H9 (cell line): ENCODE measurements at regions not wholly inside any gene's neighbourhood (a gene's known extent, or its start where the extent isn't known, plus 50 kb on each side); places are given as distances from the start of the nearest gene placed in this dataset.

Source experiments
- DNase-seq: peaks from one replicate; pipeline ENCODE4 v3.0.0-alpha.2; 2017
- H2AFZ ChIP-seq: one replicate; pipeline ENCODE4 v1.6.1; 2013; ENCODE audit warnings: mild to moderate bottlenecking, low read length, control low read depth, moderate library complexity
- H2AK5ac ChIP-seq: 2 replicates; pipeline ENCODE4 v1.6.1; 2013; ENCODE audit warnings: low read length, control low read depth, mixed read lengths; ENCODE audit not compliant: insufficient read length
- H2BK120ac ChIP-seq: one replicate; pipeline ENCODE4 v1.6.1; 2013; ENCODE audit warnings: low read depth, mild to moderate bottlenecking, low read length, control low read depth, inconsistent platforms; ENCODE audit not compliant: poor library complexity, severe bottlenecking
- H2BK12ac ChIP-seq: 2 replicates; pipeline ENCODE4 v1.6.1; 2013; ENCODE audit warnings: low read length, control low read depth, mixed read lengths, low read depth; ENCODE audit not compliant: insufficient read length
- H2BK15ac ChIP-seq: 2 replicates; pipeline ENCODE4 v1.6.1; 2013; ENCODE audit warnings: low read depth, low read length, control low read depth
- H2BK20ac ChIP-seq: one replicate; pipeline ENCODE4 v1.6.1; 2013; ENCODE audit warnings: low read depth, mild to moderate bottlenecking, low read length, control low read depth, inconsistent platforms; ENCODE audit not compliant: poor library complexity, severe bottlenecking
- H2BK5ac ChIP-seq: 2 replicates; pipeline ENCODE4 v1.6.1; 2013; ENCODE audit warnings: low read length, control low read depth, mixed read lengths; ENCODE audit not compliant: insufficient read length
- H3K14ac ChIP-seq: 2 replicates; pipeline ENCODE4 v1.6.1; 2013; ENCODE audit warnings: low read length, control low read depth; ENCODE audit not compliant: insufficient read depth
- H3K18ac ChIP-seq: 2 replicates; pipeline ENCODE4 v1.6.1; 2013; ENCODE audit warnings: low read depth, mild to moderate bottlenecking, mixed read lengths, low read length, control low read depth; ENCODE audit not compliant: insufficient read length
- H3K23ac ChIP-seq: 2 replicates; pipeline ENCODE4 v1.6.1; 2013; ENCODE audit warnings: low read length, control low read depth, mixed read lengths, low read depth; ENCODE audit not compliant: insufficient read length
- H3K23me2 ChIP-seq: 2 replicates; pipeline ENCODE4 v1.6.1; 2013; ENCODE audit warnings: low read depth, mild to moderate bottlenecking, mixed read lengths, low read length, control low read depth; ENCODE audit not compliant: insufficient read length, poor library complexity, severe bottlenecking
- H3K27ac ChIP-seq: 2 replicates; pipeline ENCODE4 v1.5.1; 2013; ENCODE audit warnings: low read length, control low read depth, mixed read lengths, low read depth; ENCODE audit not compliant: insufficient read length
- H3K27me3 ChIP-seq: 2 replicates; pipeline ENCODE4 v1.6.1; 2013; ENCODE audit warnings: low read length, control low read depth, inconsistent platforms; ENCODE audit not compliant: insufficient read depth
- H3K4ac ChIP-seq: 2 replicates; pipeline ENCODE4 v1.6.1; 2013; ENCODE audit warnings: low read depth, mild to moderate bottlenecking, control low read depth, inconsistent platforms, low read length, moderate library complexity
- H3K4me1 ChIP-seq: 2 replicates; pipeline ENCODE4 v1.6.1; 2013; ENCODE audit warnings: low read length, control low read depth, inconsistent platforms; ENCODE audit not compliant: insufficient read depth
- H3K4me2 ChIP-seq: 2 replicates; pipeline ENCODE4 v1.6.1; 2013; ENCODE audit warnings: low read length, control low read depth, mixed read lengths; ENCODE audit not compliant: insufficient read length, insufficient read depth
- H3K56ac ChIP-seq: 2 replicates; pipeline ENCODE4 v1.6.1; 2013; ENCODE audit warnings: low read depth, mild to moderate bottlenecking, mixed read lengths, low read length, control low read depth; ENCODE audit not compliant: insufficient read length
- H3K79me1 ChIP-seq: 2 replicates; pipeline ENCODE4 v1.6.1; 2013; ENCODE audit warnings: low read depth, mild to moderate bottlenecking, moderate library complexity, low read length, control low read depth, inconsistent platforms; ENCODE audit not compliant: insufficient read depth, poor library complexity, severe bottlenecking
- H3K79me2 ChIP-seq: 2 replicates; pipeline ENCODE4 v1.6.1; 2013; ENCODE audit warnings: low read length, control low read depth, inconsistent platforms; ENCODE audit not compliant: insufficient read depth
- H3K9ac ChIP-seq: 2 replicates; pipeline ENCODE4 v1.6.1; 2013; ENCODE audit warnings: low read length, control low read depth, mixed read lengths; ENCODE audit not compliant: insufficient read length; ENCODE audit errors: extremely low read depth
- H3K9me3 ChIP-seq: one replicate; pipeline ENCODE4 v1.6.1; 2013; ENCODE audit warnings: low read depth, low read length, inconsistent platforms; ENCODE audit not compliant: control insufficient read depth
- H3T11ph ChIP-seq: one replicate; pipeline ENCODE4 v1.6.1; 2013; ENCODE audit warnings: mild to moderate bottlenecking, low read length, control low read depth, inconsistent platforms
- H4K20me1 ChIP-seq: one replicate; pipeline ENCODE4 v1.6.1; 2013; ENCODE audit not compliant: control insufficient read depth, insufficient read length, insufficient read depth
- H4K5ac ChIP-seq: 2 replicates; pipeline ENCODE4 v1.6.1; 2013; ENCODE audit warnings: low read depth, mild to moderate bottlenecking, mixed read lengths, low read length, control low read depth; ENCODE audit not compliant: insufficient read length
- H4K8ac ChIP-seq: replicated peaks from 2 replicates; pipeline ENCODE4 v1.6.1; 2013; ENCODE audit warnings: low read length, control low read depth, mixed read lengths, low read depth; ENCODE audit not compliant: insufficient read length
- H4K91ac ChIP-seq: 2 replicates; pipeline ENCODE4 v1.6.1; 2013; ENCODE audit warnings: low read depth, mild to moderate bottlenecking, moderate library complexity, mixed read lengths, low read length, control low read depth; ENCODE audit not compliant: insufficient read length
- H3K27ac Mint-ChIP-seq, 3 experiments: 2 replicates in 2 of 3; 3 replicates in 1 of 3; pipeline ENCODE4 v1.8.0; 2020 to 2021; ENCODE audit warnings: mixed read lengths in 3 of 3, mild to moderate bottlenecking in 1 of 3, moderate library complexity in 1 of 3
- H3K27me3 Mint-ChIP-seq: 2 replicates; pipeline ENCODE4 v1.8.0; 2021; ENCODE audit warnings: low read depth, mild to moderate bottlenecking, moderate library complexity, mixed read lengths
- H3K36me3 Mint-ChIP-seq, 3 experiments: 2 replicates in 2 of 3; 3 replicates in 1 of 3; pipeline ENCODE4 v1.8.0; 2020 to 2021; ENCODE audit warnings: low read depth in 3 of 3, mixed read lengths in 3 of 3; ENCODE audit not compliant: insufficient read depth in 1 of 3
- H3K4me1 Mint-ChIP-seq, 2 experiments: 2 replicates each; pipeline ENCODE4 v1.8.0; 2020; ENCODE audit warnings: mixed read lengths in 2 of 2
- H3K4me3 Mint-ChIP-seq, 2 experiments: 2 replicates in 1 of 2; 3 replicates in 1 of 2; pipeline ENCODE4 v1.8.0; 2020 to 2021; ENCODE audit warnings: mild to moderate bottlenecking in 2 of 2, mixed read lengths in 2 of 2, moderate library complexity in 1 of 2
- H3K9me3 Mint-ChIP-seq, 2 experiments: 2 replicates in 1 of 2; 3 replicates in 1 of 2; pipeline ENCODE4 v1.8.0; 2020; ENCODE audit warnings: mild to moderate bottlenecking in 2 of 2, mixed read lengths in 2 of 2, moderate library complexity in 1 of 2
- CTCF ChIP-seq: fragments of 200-600 bp; sonication (generic); conservative IDR thresholded peaks from 3 replicates; pipeline ENCODE4 v1.8.0; 2021; ENCODE audit warnings: antibody characterized with exemption, mild to moderate bottlenecking
- WGBS: extraction: QIAGEN DNeasy Blood & Tissue Kit; methylation state at CpG from one replicate; pipeline ENCODE4 v1.1.7; 2013; ENCODE audit warnings: missing lambda C conversion rate, low lambda C conversion rate, mixed read lengths; ENCODE audit not compliant: insufficient read length; ENCODE audit errors: extremely low coverage; 5-methylcytosine and 5-hydroxymethylcytosine counted together

- H3K4me1 Mint-ChIP-seq: no peaks in the 10 kb centered on the region
- no peak overlapping the region for H3T11ph ChIP-seq
- H3K9me3 Mint-ChIP-seq: peaks cover 6 to 7% of the 10 kb centered on the region in 2 experiments; a peak in 3 of 5 replicates
- peaks cover 0 to 4% (median 0%) of the 10 kb centered on the region in 3 experiments; a peak in 2 of 7 replicates for H3K36me3 Mint-ChIP-seq
- no peak overlapping the region for H2AK5ac ChIP-seq
- H3K79me2 ChIP-seq: no peaks in the 10 kb centered on the region
- H2BK15ac ChIP-seq: no peak overlapping the region
- H3K79me1 ChIP-seq: no peaks in the 10 kb centered on the region
- no peak for DNase-seq
- no peak overlapping the region for H3K4me2 ChIP-seq
- H2BK12ac ChIP-seq: no peak overlapping the region
- no peaks in the 10 kb centered on the region for H3K9me3 ChIP-seq
- no peak overlapping the region for H3K27ac Mint-ChIP-seq
- WGBS: no CpG with 5 or more reads among the region's 12 CpGs
- no peak overlapping the region for H3K4me3 Mint-ChIP-seq
- no peak for TF ChIP-seq CTCF
- H3K4me1 ChIP-seq: no peaks in the 10 kb centered on the region
- H2BK5ac ChIP-seq: no peak overlapping the region
- no peak overlapping the region for H3K18ac ChIP-seq
- H2BK120ac ChIP-seq: no peak overlapping the region
- no peak overlapping the region for H3K14ac ChIP-seq
- no peaks in the 10 kb centered on the region for H3K27me3 ChIP-seq
- no peak overlapping the region for H3K56ac ChIP-seq
- H3K27ac ChIP-seq: no peak overlapping the region
- H3K23ac ChIP-seq: no peak overlapping the region
- H4K8ac ChIP-seq: no peak overlapping the region
- H4K91ac ChIP-seq: no peak overlapping the region
- no peaks in the 10 kb centered on the region for H3K23me2 ChIP-seq
- no peaks in the 10 kb centered on the region; the same call in 1 of the 2 replicates for H3K27me3 Mint-ChIP-seq
- no peak overlapping the region for H2BK20ac ChIP-seq
- H4K5ac ChIP-seq: no peak overlapping the region
- H2AFZ ChIP-seq: no peak overlapping the region
- no peak overlapping the region for H3K9ac ChIP-seq
- no peak overlapping the region for H3K4ac ChIP-seq
- H4K20me1 ChIP-seq: no peaks in the 10 kb centered on the region
These were observed 503.6 kb upstream of the MGMT start for GRCh38 chr10:128963211-128964099.
